CD4-positive, alpha-beta T cell (primary cell): ENCODE measurements at regions not wholly inside any gene's neighbourhood (a gene's known extent, or its start where the extent isn't known, plus 50 kb on each side); places are given as distances from the start of the nearest gene placed in this dataset.

Source experiments
- ATAC-seq: fragments of 200-7000 bp; cut with Tn5 transposase; one replicate; pipeline ENCODE4 v1.10.0; 2022; ENCODE audit warnings: mild to moderate bottlenecking; ENCODE audit not compliant: poor library complexity
- CTCF ChIA-PET: fragments of 350-600 bp; sonication (Branson Sonifier 250); formaldehyde crosslinking; loops from one replicate; lab custom pipeline; 2021; ENCODE audit warnings: antibody characterized with exemption, inconsistent platforms; lab: Charles Lee
- POLR2A ChIA-PET: fragments of 350-600 bp; sonication (Branson Sonifier 250); formaldehyde crosslinking; loops from one replicate; lab custom pipeline; 2021; ENCODE audit warnings: antibody characterized with exemption, inconsistent platforms; lab: Charles Lee
- DNase-seq, 14 experiments: peaks; one replicate each; pipeline ENCODE4 v3.0.0-alpha.2; 2013 to 2020; ENCODE audit warnings: mixed read lengths in 2 of 14
- H3K27ac ChIP-seq, 2 donors: one replicate each; pipeline versions ENCODE4 v1.5.1 to v1.7.0; 2013; ENCODE audit warnings: low read length in 2 of 2, low read depth in 1 of 2, mild to moderate bottlenecking in 1 of 2
- H3K27me3 ChIP-seq, 2 experiments: 1 replicate in 1 of 2; 2 replicates in 1 of 2; pipeline versions ENCODE4 v1.6.1 to v1.7.0; 2013; ENCODE audit warnings: low read length in 2 of 2, control low read depth in 1 of 2, mild to moderate bottlenecking in 1 of 2, moderate library complexity in 1 of 2; ENCODE audit not compliant: insufficient read depth in 2 of 2, control insufficient read depth in 1 of 2
- H3K36me3 ChIP-seq: one replicate; pipeline ENCODE4 v1.6.1; 2013; ENCODE audit warnings: low read length, control low read depth; ENCODE audit not compliant: insufficient read depth
- H3K4me1 ChIP-seq: one replicate; pipeline ENCODE4 v1.6.1; 2013; ENCODE audit warnings: low read length, control low read depth; ENCODE audit not compliant: insufficient read depth
- H3K4me3 ChIP-seq: one replicate; pipeline ENCODE4 v1.5.1; 2013; ENCODE audit warnings: mild to moderate bottlenecking, low read length, moderate library complexity
- H3K9me3 ChIP-seq, 2 experiments: 1 replicate in 1 of 2; 2 replicates in 1 of 2; pipeline versions ENCODE4 v1.6.1 to v1.7.0; 2013; ENCODE audit warnings: low read length in 2 of 2, mild to moderate bottlenecking in 2 of 2, control low read depth in 1 of 2, moderate library complexity in 1 of 2; ENCODE audit not compliant: control insufficient read depth in 1 of 2, insufficient read depth in 1 of 2
- H3K27ac Mint-ChIP-seq: one replicate; pipeline ENCODE4 v1.8.0; 2020; ENCODE audit warnings: mixed read lengths
- H3K27me3 Mint-ChIP-seq: one replicate; pipeline ENCODE4 v1.8.0; 2021; ENCODE audit warnings: mixed read lengths
- H3K36me3 Mint-ChIP-seq: one replicate; pipeline ENCODE4 v1.8.0; 2021; ENCODE audit warnings: low read depth, mixed read lengths
- H3K4me1 Mint-ChIP-seq: one replicate; pipeline ENCODE4 v1.8.0; 2021; ENCODE audit warnings: low read depth, mixed read lengths
- H3K4me3 Mint-ChIP-seq: one replicate; pipeline ENCODE4 v1.8.0; 2020; ENCODE audit warnings: mild to moderate bottlenecking, mixed read lengths
- H3K9me3 Mint-ChIP-seq: one replicate; pipeline ENCODE4 v1.8.0; 2020; ENCODE audit warnings: mixed read lengths
- CTCF ChIP-seq: fragments of 200-600 bp; IDR thresholded peaks from one replicate; pipeline ENCODE4 v1.8.0; 2022; ENCODE audit warnings: antibody characterized with exemption, mild to moderate bottlenecking
- intact Hi-C, 2 experiments: fragments of 100-400 bp; cut with DNase I in 1 of 2; cut with micrococcal nuclease in 1 of 2; formaldehyde crosslinking; loops; one replicate each; pipeline versions ENCODE4 v1.15.1 to v1.9.0; 2023 to 2025; cut with DNase I, micrococcal nuclease

GRCh38 chr16:75789237-75789636 lies 62.9 kb upstream of the CPHXL start:
- DNase-seq (peak in 4 of 14 experiments; percentile 10 to 66 (median 51)), ATAC-seq (no peak)
- TF ChIP-seq CTCF: peak; percentile 93
- ChIA-PET POLR2A (no interaction called here), CTCF (no interaction called here)
- Histone ChIP-seq H3K4me3 (no peak overlapping the region), H3K36me3 (no peaks in the 10 kb centered on the region), H3K4me1 (no peaks in the 10 kb centered on the region), H3K27me3 (peaks cover 6 to 12% of the 10 kb centered on the region in 2 experiments), H3K9me3 (no peaks in the 10 kb centered on the region), H3K27ac (no peak overlapping the region)
- Mint-ChIP-seq H3K27ac (no peak overlapping the region), H3K36me3 (no peaks in the 10 kb centered on the region), H3K27me3 (peaks cover 44% of the 10 kb centered on the region), H3K4me1 (no peaks in the 10 kb centered on the region), H3K9me3 (no peaks in the 10 kb centered on the region), H3K4me3 (no peak overlapping the region)
- intact Hi-C loops: loop anchor here (1.0 kb wide), 1 partner anchor 1382 kb away; no protein-coding TSS in a partner anchor

GRCh38 chr16:75792771-75793492 lies 66.6 kb upstream of the CPHXL start:
- Histone ChIP-seq H3K36me3 (no peaks in the 10 kb centered on the region), H3K4me3 (no peak overlapping the region), H3K4me1 (no peaks in the 10 kb centered on the region), H3K27me3 (peaks cover 0 to 5% of the 10 kb centered on the region in 2 experiments), H3K9me3 (no peaks in the 10 kb centered on the region), H3K27ac (no peak overlapping the region)
- Mint-ChIP-seq H3K9me3 (no peaks in the 10 kb centered on the region), H3K27ac (no peak overlapping the region), H3K4me1 (no peaks in the 10 kb centered on the region), H3K27me3 (peaks cover 36% of the 10 kb centered on the region), H3K36me3 (no peaks in the 10 kb centered on the region), H3K4me3 (no peak overlapping the region)
- TF ChIP-seq CTCF: no peak
- POLR2A ChIA-PET: no interaction called here
- no peak for ATAC-seq
- CTCF ChIA-PET: no interaction called here
- DNase-seq: no peak
- intact Hi-C loops: no loop called here

DNA sequence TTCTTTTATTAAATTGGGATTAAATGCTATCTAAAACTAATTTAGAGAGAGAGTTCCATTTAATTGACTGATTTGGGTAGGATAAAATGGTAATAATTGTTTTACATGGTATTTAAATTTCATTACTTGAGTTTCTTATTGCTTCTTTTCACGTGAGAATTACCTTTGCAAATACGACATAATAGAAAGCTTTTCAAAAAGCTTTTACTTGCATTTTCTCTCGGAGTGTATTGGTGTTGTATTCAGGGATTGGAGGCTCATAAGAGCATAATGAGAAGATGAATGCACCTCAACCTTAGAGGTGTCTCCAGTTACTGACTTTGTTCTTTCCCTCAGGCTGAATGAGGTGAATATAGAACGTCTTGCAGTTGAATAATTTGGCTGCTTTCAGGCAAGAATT lies 67.4 kb upstream of the CPHXL start:
- Mint-ChIP-seq H3K27ac (no peak overlapping the region), H3K36me3 (no peaks in the 10 kb centered on the region), H3K9me3 (no peaks in the 10 kb centered on the region), H3K27me3 (peaks cover 37% of the 10 kb centered on the region), H3K4me1 (no peaks in the 10 kb centered on the region), H3K4me3 (no peak overlapping the region)
- H3K4me3 ChIP-seq: no peak overlapping the region
- H3K27ac ChIP-seq: no peak overlapping the region
- intact Hi-C loops: no loop called here
- no peaks in the 10 kb centered on the region for H3K27me3 ChIP-seq
- H3K9me3 ChIP-seq: no peaks in the 10 kb centered on the region
- POLR2A ChIA-PET: no interaction called here
- TF ChIP-seq CTCF: no peak
- ATAC-seq (no peak), DNase-seq (no peak)
- H3K4me1 ChIP-seq: no peaks in the 10 kb centered on the region
- H3K36me3 ChIP-seq: no peaks in the 10 kb centered on the region
- CTCF ChIA-PET: no interaction called here
